ENCODE measurements at regions not wholly inside any gene's neighbourhood (a gene's known extent, or its start where the extent isn't known, plus 50 kb on each side); places are given as distances from the start of the nearest gene placed in this dataset.

DNA sequence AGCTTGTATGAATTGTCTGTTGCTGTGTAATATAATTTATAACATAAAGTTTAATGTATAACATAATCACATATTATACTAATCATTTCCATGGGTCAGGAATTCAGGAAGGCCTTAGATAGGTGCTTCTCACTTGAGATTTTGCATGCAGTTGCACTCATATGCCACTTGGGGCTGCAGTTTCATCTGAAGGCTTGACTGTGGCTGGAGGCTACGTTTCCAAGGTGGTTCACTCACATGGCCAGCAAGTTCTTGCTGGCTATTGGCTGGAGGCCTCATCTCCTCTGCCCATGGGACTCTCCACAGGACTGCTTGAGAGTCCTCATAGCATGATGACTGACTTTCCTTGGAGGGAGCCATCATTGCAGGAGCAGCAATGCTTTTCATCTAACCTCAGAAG lies 53.4 kb upstream of the STX18 start:
- H3K4me1 ChIP-seq (ENCODE audit: low read depth, poor library complexity, severe bottlenecking): no peaks in the 10 kb centered on the region
- H3K9ac ChIP-seq: no peak overlapping the region
- no peaks in the 10 kb centered on the region for H3K36me3 ChIP-seq (ENCODE audit: insufficient read depth)
- no peaks in the 10 kb centered on the region for H3K27me3 ChIP-seq (ENCODE audit: insufficient read depth, low read depth)
- no peaks in the 10 kb centered on the region for H4K20me1 ChIP-seq (ENCODE audit: insufficient read depth)
- H3K79me2 ChIP-seq (ENCODE audit: insufficient read depth, low read depth): no peaks in the 10 kb centered on the region
- peak; percentile 27; the same call in 1 of the 2 replicates for TF ChIP-seq CTCF (conservative IDR thresholded peaks at IDR 0.05; ENCODE audit: low read depth, low read length)
- no peak overlapping the region for H2AFZ ChIP-seq (ENCODE audit: low read depth)
- H3K4me2 ChIP-seq: no peak overlapping the region
- no peak overlapping the region for H3K4me3 ChIP-seq (IDR thresholded peaks at IDR 0.05; ENCODE audit: insufficient read depth, low read depth, low read length)
- no peak overlapping the region for H3K27ac ChIP-seq

DNA sequence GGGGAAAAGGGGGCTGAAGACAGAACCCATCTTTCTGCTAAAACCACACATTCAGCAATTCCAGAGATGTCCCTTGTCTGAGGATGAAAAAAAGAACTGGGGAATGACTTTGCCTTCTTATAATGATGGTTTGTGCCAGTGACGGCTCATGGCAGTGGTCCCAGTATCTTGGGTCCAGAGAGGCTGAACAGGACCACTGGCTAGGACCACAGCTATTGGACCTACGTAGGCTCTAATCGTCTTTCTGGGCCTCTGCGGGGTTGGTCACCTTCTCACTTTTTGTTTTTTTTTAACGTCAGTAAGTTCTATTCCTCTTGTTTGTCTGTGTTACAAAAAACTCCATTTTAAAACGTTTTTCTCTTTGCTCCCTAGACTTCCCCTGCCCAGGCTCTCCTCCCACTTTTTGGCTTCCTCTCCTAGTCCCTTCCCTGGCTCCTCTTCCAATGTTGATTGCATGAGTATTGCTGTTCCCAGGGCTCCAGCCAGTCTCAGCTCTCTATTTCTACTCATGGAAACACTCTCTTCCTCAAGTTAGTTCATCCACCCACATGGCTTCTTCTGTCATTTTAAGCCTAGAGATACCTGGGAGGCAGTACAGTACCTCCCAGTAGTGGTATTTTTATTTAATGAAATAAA lies 52.6 kb upstream of the STX18 start:
- Histone ChIP-seq H2AFZ (ENCODE audit: low read depth) (no peak overlapping the region), H3K4me1 (ENCODE audit: low read depth, poor library complexity, severe bottlenecking) (no peaks in the 10 kb centered on the region), H3K27me3 (ENCODE audit: insufficient read depth, low read depth) (no peaks in the 10 kb centered on the region), H3K4me2 (no peak overlapping the region), H3K79me2 (ENCODE audit: insufficient read depth, low read depth) (no peaks in the 10 kb centered on the region), H3K4me3 (IDR thresholded peaks at IDR 0.05; ENCODE audit: insufficient read depth, low read depth, low read length) (no peak overlapping the region), H3K9ac (no peak overlapping the region), H3K27ac (no peak overlapping the region), H4K20me1 (ENCODE audit: insufficient read depth) (no peaks in the 10 kb centered on the region), H3K36me3 (ENCODE audit: insufficient read depth) (no peaks in the 10 kb centered on the region)
- no peak for TF ChIP-seq CTCF (conservative IDR thresholded peaks at IDR 0.05; ENCODE audit: low read depth, low read length)

GRCh38 chr4:4593596-4594284 lies 51.9 kb upstream of the STX18 start:
- H3K4me1 ChIP-seq (ENCODE audit: low read depth, poor library complexity, severe bottlenecking): no peaks in the 10 kb centered on the region
- no peaks in the 10 kb centered on the region for H3K27me3 ChIP-seq (ENCODE audit: insufficient read depth, low read depth)
- TF ChIP-seq CTCF (conservative IDR thresholded peaks at IDR 0.05; ENCODE audit: low read depth, low read length): no peak
- H3K79me2 ChIP-seq (ENCODE audit: insufficient read depth, low read depth): no peaks in the 10 kb centered on the region
- H3K4me2 ChIP-seq: no peak overlapping the region
- H3K4me3 ChIP-seq (IDR thresholded peaks at IDR 0.05; ENCODE audit: insufficient read depth, low read depth, low read length): no peak overlapping the region
- H4K20me1 ChIP-seq (ENCODE audit: insufficient read depth): no peaks in the 10 kb centered on the region
- no peak overlapping the region for H2AFZ ChIP-seq (ENCODE audit: low read depth)
- no peak overlapping the region for H3K27ac ChIP-seq
- H3K36me3 ChIP-seq (ENCODE audit: insufficient read depth): no peaks in the 10 kb centered on the region
- no peak overlapping the region for H3K9ac ChIP-seq

GRCh38 chr4:4592414-4592813 lies 50.6 kb upstream of the STX18 start:
- Histone ChIP-seq H3K36me3 (ENCODE audit: insufficient read depth) (no peaks in the 10 kb centered on the region), H3K4me2 (no peak overlapping the region), H3K27ac (no peak overlapping the region), H3K4me1 (ENCODE audit: low read depth, poor library complexity, severe bottlenecking) (no peaks in the 10 kb centered on the region), H3K4me3 (IDR thresholded peaks at IDR 0.05; ENCODE audit: insufficient read depth, low read depth, low read length) (no peak overlapping the region), H2AFZ (ENCODE audit: low read depth) (no peak overlapping the region), H3K79me2 (ENCODE audit: insufficient read depth, low read depth) (no peaks in the 10 kb centered on the region), H3K27me3 (ENCODE audit: insufficient read depth, low read depth) (no peaks in the 10 kb centered on the region), H3K9ac (no peak overlapping the region), H4K20me1 (ENCODE audit: insufficient read depth) (no peaks in the 10 kb centered on the region)
- TF ChIP-seq CTCF (conservative IDR thresholded peaks at IDR 0.05; ENCODE audit: low read depth, low read length): no peak
